ENCODE measurements at regions not wholly inside any gene's neighbourhood (a gene's known extent, or its start where the extent isn't known, plus 50 kb on each side); places are given as distances from the start of the nearest gene placed in this dataset.

- TF ChIP-seq CTCF (IDR thresholded peaks at IDR 0.05) (no peak), POLR2A (IDR thresholded peaks at IDR 0.05) (no peak), EP300 (IDR thresholded peaks at IDR 0.05) (no peak)
Observed at GRCh38 chr3:187813198-187813597, 67.9 kb upstream of the BCL6 start.
